ENCODE measurements at regions not wholly inside any gene's neighbourhood (a gene's known extent, or its start where the extent isn't known, plus 50 kb on each side); places are given as distances from the start of the nearest gene placed in this dataset.

DNA sequence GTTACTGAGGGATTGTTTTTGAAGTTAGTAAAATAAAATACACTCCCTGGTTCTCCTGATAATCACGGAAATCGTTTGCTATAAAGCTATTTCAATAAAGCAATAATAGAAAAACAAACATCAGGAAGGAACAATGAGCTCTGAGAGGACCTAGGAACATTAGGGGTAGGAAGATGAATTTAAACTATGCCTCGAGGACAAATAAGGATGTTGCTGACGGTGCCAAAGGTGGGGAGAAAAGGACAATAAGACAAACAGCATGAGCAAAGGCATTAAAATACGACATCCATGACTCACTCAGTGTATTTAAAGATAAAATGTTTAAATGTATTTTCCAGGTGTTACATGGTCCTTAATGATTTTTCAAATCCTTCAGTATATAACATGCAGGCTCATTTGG, 110.3 kb downstream of the MTNR1A start:
- BruUV-seq (replicated peaks) = no TSS peak
- H3K27ac ChIP-seq (ENCODE audit: low read depth, low read length) = no peak overlapping the region
- H3K79me2 ChIP-seq (ENCODE audit: insufficient read depth, low read length) = no peaks in the 10 kb centered on the region
- POLR2A ChIA-PET = no interaction called here
- RAD21 ChIA-PET (ENCODE audit: low non-redundant PET in 1 of 2, low total read pairs in 2 of 2, uncharacterized antibody in 2 of 2, unreplicated experiment in 2 of 2) = no interaction called here
- no peaks in the 10 kb centered on the region; the same call in 1 of the 2 replicates for H3K9me2 ChIP-seq (ENCODE audit: insufficient read depth)
- H4K20me1 ChIP-seq (ENCODE audit: insufficient read depth) = no peaks in the 10 kb centered on the region
- H3K27me3 ChIP-seq (ENCODE audit: insufficient read depth, low read length) = no peaks in the 10 kb centered on the region
- no peak overlapping the region for H3K9ac ChIP-seq (ENCODE audit: low read length)
- CTCF ChIA-PET = no interaction called here
- H3K9me3 ChIP-seq (ENCODE audit: control insufficient read depth in 1 of 2, insufficient read depth in 1 of 2, low read depth in 1 of 2, low read length in 2 of 2) = no peaks in the 10 kb centered on the region
- H3K4me3 ChIP-seq (replicated peaks in 1 of 2; ENCODE audit: low read depth in 1 of 2, low read length in 2 of 2) = no peak overlapping the region
- DNase-seq (ENCODE audit: low read depth, low spot score) (no peak), ATAC-seq (no peak)
- intact Hi-C loops (cut with micrococcal nuclease) = no loop called here
- TF ChIP-seq, protein P1, sequence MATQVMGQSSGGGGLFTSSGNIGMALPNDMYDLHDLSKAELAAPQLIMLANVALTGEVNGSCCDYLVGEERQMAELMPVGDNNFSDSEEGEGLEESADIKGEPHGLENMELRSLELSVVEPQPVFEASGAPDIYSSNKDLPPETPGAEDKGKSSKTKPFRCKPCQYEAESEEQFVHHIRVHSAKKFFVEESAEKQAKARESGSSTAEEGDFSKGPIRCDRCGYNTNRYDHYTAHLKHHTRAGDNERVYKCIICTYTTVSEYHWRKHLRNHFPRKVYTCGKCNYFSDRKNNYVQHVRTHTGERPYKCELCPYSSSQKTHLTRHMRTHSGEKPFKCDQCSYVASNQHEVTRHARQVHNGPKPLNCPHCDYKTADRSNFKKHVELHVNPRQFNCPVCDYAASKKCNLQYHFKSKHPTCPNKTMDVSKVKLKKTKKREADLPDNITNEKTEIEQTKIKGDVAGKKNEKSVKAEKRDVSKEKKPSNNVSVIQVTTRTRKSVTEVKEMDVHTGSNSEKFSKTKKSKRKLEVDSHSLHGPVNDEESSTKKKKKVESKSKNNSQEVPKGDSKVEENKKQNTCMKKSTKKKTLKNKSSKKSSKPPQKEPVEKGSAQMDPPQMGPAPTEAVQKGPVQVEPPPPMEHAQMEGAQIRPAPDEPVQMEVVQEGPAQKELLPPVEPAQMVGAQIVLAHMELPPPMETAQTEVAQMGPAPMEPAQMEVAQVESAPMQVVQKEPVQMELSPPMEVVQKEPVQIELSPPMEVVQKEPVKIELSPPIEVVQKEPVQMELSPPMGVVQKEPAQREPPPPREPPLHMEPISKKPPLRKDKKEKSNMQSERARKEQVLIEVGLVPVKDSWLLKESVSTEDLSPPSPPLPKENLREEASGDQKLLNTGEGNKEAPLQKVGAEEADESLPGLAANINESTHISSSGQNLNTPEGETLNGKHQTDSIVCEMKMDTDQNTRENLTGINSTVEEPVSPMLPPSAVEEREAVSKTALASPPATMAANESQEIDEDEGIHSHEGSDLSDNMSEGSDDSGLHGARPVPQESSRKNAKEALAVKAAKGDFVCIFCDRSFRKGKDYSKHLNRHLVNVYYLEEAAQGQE (IDR thresholded peaks at IDR 0.05; ENCODE audit: low read depth) = no peak
- TF ChIP-seq POLR2A (IDR thresholded peaks at IDR 0.05; ENCODE audit: borderline replicate concordance, extremely low read depth, insufficient read depth, insufficient read length) (no peak), SRF (IDR thresholded peaks at IDR 0.05; ENCODE audit: low read depth) (no peak), ZFX (IDR thresholded peaks at IDR 0.05) (no peak), RAD21 (IDR thresholded peaks at IDR 0.05; ENCODE audit: low read depth) (no peak), FOSL1 (IDR thresholded peaks at IDR 0.05; ENCODE audit: low read depth) (no peak), JUND (IDR thresholded peaks at IDR 0.05) (no peak), YY1 (IDR thresholded peaks at IDR 0.05; ENCODE audit: extremely low read depth, insufficient replicate concordance, low read depth, low read length) (no peak), SIN3A (IDR thresholded peaks at IDR 0.05; ENCODE audit: low read depth) (no peak), ELF1 (IDR thresholded peaks at IDR 0.05; ENCODE audit: borderline replicate concordance, low read depth) (no peak), SP1 (IDR thresholded peaks at IDR 0.05; ENCODE audit: low read depth) (no peak), POLR2AphosphoS5 (IDR thresholded peaks at IDR 0.05; ENCODE audit: low read depth, low read length) (no peak)
- TF ChIP-seq, protein P2, sequence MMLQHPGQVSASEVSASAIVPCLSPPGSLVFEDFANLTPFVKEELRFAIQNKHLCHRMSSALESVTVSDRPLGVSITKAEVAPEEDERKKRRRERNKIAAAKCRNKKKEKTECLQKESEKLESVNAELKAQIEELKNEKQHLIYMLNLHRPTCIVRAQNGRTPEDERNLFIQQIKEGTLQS (IDR thresholded peaks at IDR 0.05) = no peak
- TF ChIP-seq, protein P3, sequence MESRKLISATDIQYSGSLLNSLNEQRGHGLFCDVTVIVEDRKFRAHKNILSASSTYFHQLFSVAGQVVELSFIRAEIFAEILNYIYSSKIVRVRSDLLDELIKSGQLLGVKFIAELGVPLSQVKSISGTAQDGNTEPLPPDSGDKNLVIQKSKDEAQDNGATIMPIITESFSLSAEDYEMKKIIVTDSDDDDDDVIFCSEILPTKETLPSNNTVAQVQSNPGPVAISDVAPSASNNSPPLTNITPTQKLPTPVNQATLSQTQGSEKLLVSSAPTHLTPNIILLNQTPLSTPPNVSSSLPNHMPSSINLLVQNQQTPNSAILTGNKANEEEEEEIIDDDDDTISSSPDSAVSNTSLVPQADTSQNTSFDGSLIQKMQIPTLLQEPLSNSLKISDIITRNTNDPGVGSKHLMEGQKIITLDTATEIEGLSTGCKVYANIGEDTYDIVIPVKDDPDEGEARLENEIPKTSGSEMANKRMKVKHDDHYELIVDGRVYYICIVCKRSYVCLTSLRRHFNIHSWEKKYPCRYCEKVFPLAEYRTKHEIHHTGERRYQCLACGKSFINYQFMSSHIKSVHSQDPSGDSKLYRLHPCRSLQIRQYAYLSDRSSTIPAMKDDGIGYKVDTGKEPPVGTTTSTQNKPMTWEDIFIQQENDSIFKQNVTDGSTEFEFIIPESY (IDR thresholded peaks at IDR 0.05; ENCODE audit: extremely low read depth, insufficient replicate concordance, low read length) = no peak
- H3K4me2 ChIP-seq (ENCODE audit: low read length) = no peak overlapping the region
- H3K4me1 ChIP-seq (ENCODE audit: control insufficient read depth in 1 of 2, insufficient read depth in 2 of 2, low read length in 2 of 2) = no peaks in the 10 kb centered on the region
- H2AFZ ChIP-seq (ENCODE audit: low read depth, low read length, poor library complexity, severe bottlenecking) = no peak overlapping the region
- H3K36me3 ChIP-seq (ENCODE audit: control insufficient read depth in 1 of 2, insufficient read depth in 2 of 2, low read length in 2 of 2) = no peaks in the 10 kb centered on the region

Measured in HCT116 (cell line).